ENCODE measurements at regions not wholly inside any gene's neighbourhood (a gene's known extent, or its start where the extent isn't known, plus 50 kb on each side); places are given as distances from the start of the nearest gene placed in this dataset.
"Not testable (repeated sequence)": the region's sequence is repeated elsewhere in the genome, so short reads cannot be mapped to it uniquely, and the experiment has no call there.

DNA sequence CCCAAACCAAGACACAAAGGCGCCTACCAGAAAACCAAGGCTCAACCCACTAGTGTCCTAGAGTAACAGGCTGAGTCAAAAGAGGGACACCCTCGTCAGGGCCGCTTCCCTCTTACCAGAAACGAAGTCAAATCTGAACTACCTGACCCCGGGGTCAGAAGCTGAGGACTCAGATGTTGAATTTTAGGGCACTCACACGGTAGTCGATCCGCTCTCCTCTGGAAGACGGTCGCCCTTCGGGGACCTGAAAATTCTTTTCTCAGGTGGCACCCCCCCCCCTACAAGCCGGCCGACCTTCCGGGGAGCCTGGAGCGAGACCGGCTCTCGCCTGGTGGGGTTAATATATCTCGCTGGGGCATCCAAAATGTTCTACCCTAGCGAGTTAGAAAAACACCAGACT lies 121.1 kb upstream of the KCNJ3 start:
- peak in 1 of 10 donors; percentile 67 for DNase-seq
- intact Hi-C loops (cut with DNase I), result no loop called here

- DNase-seq, result no peak
- intact Hi-C loops (cut with DNase I), result no loop called here
Measured at GRCh38 chr2:154580767-154581166, 117.7 kb upstream of the KCNJ3 start.

DNA sequence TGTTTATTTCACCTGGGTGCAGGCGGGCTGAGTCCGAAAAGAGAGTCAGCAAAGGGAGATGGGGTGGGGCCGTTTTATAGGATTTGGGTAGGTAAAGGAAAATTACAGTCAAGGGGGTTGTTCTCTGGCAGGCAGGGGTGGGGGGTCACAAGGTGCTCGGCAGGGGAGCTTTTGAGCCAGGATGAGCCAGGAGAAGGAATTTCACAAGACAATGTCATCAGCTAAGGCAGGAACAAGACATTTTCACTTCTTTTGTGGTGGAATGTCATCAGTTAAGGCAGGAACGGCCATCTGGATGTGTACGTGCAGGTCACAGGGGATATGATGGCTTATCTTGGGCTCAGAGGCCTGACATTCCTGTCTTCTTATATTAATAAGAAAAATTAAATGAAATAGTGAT lies 115.8 kb upstream of the KCNJ3 start:
- intact Hi-C loops (cut with DNase I); DNase-seq: not testable (repeated sequence)

GRCh38 chr2:154583274-154583673 lies 115.2 kb upstream of the KCNJ3 start:
- intact Hi-C loops (cut with DNase I), result not testable (repeated sequence)
- peak in 1 of 10 donors; percentile 36 for DNase-seq

GRCh38 chr2:154587739-154588138 lies 110.8 kb upstream of the KCNJ3 start:
- intact Hi-C loops (cut with DNase I), result no loop called here
- no peak for DNase-seq

DNA sequence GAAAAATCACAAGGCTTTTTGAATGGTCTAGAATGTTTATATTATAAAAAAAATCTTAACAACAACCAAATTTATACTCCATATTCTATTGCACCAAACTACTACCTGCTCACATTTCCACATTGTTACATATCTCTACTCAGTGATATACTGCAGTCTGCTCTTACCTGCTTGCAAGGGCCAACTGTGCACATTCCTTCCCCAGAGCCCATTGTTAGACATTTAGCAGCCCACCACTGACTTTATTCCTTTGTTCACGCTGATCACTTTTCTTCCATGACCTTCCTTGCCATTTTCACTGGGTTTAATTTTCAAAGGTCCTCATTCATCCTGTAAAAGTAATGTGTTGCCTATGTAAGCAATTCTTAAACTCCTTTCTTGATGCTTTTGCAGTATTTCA lies 109.7 kb upstream of the KCNJ3 start:
- DNase-seq, result no peak
- intact Hi-C loops (cut with DNase I), result no loop called here

DNA sequence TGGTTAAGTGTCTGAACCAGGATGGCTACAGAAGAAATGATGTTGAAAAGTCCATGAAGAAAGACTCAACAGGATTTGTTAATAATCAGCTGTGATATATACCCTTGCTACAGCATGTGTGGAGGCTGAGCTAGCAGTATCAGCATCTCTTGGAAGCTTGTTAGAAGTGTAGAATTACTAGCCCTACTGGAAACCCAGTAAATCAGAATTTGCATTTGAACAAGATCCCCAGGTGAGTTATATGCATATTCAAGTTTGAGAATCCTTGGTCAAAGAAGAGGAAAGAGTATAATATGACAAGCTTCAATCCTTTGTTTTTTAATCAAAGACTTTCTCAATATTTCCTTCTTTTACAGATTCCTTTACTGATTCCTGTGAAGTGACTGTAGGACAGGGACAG lies 109.0 kb upstream of the KCNJ3 start:
- DNase-seq, result no peak
- intact Hi-C loops (cut with DNase I), result no loop called here

DNA sequence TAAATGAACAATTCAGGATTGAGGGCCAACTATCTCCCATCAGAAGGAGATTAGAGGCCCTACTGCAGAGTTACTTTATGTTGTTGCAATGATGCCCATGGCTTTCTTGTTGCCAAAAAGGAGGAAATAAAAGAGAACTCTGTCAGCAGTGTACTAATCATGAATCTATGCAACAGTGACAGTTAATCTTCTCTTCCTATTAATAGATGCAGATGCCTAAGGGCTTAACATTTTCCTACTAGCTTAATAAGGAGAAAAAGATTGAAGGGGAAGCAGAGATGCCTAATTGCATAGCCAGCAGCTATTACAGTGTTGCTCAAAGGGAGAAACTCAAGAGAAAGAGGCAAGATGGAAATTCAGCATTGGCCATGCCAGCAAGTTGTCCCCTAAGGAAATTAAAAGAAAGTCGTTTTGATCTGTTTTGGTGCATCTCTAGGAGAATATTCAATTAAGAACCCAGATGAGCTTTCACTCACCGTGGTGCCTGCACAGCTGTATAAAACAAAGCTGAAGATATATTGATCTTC lies 107.1 kb upstream of the KCNJ3 start:
- intact Hi-C loops (cut with DNase I), result no loop called here
- no peak for DNase-seq

- intact Hi-C loops (cut with DNase I), result no loop called here
- DNase-seq, result no peak
Measured at GRCh38 chr2:154599189-154599588, 99.3 kb upstream of the KCNJ3 start.

DNA sequence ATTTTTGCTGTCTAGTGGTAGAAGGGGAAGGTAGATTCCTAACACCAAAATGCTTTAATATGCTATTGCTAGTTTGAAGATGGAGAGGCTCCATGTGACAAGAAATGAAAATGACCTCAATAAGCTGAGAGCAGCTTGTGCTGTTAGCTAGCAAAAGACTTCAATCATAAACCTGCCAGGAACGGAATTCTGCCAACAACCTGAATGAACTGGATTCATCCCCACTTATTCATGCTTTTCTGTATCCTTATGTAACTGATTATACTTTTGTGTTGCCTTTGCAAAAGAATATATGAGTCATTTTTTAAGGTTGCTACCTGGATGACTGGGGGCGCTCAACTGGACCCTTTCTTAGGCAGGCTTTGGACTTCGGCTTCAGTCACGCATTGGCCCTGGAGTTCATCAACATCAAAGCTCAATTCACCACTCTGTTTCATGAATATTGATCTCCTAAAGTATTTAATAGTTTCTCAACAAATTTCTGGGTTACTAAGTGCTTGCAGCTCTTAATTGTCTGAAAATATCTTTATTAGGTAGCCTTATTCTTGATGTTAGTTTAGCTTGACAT lies 97.5 kb upstream of the KCNJ3 start:
- intact Hi-C loops (cut with DNase I), result no loop called here
- no peak for DNase-seq

- no peak for DNase-seq
- intact Hi-C loops (cut with DNase I), result no loop called here
Measured at GRCh38 chr2:154603682-154604081, 94.8 kb upstream of the KCNJ3 start.

- no peak for DNase-seq
- intact Hi-C loops (cut with DNase I), result no loop called here
Measured at GRCh38 chr2:154608438-154608837, 90.1 kb upstream of the KCNJ3 start.

DNA sequence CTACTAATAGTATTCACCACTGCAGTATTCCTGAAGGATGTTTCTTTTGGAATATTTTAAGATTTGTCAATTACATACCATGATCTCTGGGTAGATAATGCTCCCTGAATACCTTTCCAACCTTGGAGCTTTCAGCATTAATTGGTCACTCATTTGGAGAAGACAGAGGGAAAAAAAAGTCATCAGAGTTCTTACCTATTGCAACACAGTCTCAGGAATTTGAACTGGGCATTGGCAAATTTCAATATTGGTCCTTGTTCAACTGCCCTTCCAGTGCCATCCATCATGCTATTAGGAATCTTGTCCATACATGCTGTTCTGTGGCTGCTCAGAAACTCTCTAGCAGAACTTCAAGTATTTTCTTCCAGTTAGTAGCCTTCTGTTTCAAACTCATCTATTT lies 83.6 kb upstream of the KCNJ3 start:
- DNase-seq, result no peak
- intact Hi-C loops (cut with DNase I), result no loop called here

GRCh38 chr2:154616659-154617058 lies 81.8 kb upstream of the KCNJ3 start:
- intact Hi-C loops (cut with DNase I), result no loop called here
- DNase-seq, result peak in 2 of 10 donors; percentile 63 to 67

- DNase-seq, result no peak
- intact Hi-C loops (cut with DNase I), result no loop called here
Measured at GRCh38 chr2:154620471-154620870, 78.0 kb upstream of the KCNJ3 start.

GRCh38 chr2:154623819-154624218 lies 74.7 kb upstream of the KCNJ3 start:
- peak in 7 of 10 donors; percentile 39 to 88 (median 55) for DNase-seq
- intact Hi-C loops (cut with DNase I), result loop anchor here (1.0 to 2.0 kb wide), 2 partner anchors 600 to 685 kb away; no protein-coding TSS in a partner anchor

- intact Hi-C loops (cut with DNase I), result no loop called here
- no peak for DNase-seq
Measured at GRCh38 chr2:154637456-154637855, 61.0 kb upstream of the KCNJ3 start.

DNA sequence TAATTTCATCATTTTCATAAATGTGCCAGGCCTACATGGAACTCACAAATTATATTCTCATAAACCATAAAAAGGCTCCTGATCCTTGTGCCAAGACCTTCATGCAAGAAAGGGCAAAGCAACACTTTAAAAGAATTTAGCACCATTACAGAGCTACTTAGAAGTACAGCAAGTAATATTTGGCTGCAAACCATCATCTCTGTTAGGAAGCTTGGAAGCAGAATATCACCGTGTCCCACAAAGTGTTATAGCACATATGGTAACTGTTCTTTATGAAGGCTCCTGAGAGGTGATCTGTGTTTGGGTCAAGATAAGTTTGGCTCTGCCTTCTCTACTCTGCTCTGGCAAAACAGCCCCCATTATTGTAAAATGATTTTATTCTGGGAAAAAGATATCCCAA lies 59.7 kb upstream of the KCNJ3 start:
- DNase-seq, result no peak
- intact Hi-C loops (cut with DNase I), result no loop called here

DNA sequence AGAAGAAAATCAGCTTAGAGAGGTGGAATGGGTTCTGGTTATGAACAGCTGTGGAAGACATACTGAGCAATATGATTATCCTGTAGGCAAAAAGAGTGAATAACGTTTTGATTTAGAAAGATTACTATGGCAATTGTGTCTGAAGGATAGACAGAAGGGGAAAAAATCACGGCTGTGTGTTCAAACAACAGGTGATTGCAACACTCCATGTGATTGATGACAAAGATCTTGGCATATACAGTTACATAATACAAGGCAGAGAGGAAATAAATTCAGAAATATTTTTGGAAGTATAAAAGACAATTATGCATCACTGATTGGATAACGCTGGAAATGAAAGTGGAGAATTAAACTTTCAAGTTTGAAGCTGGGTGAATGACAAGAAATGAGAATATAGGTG lies 58.5 kb upstream of the KCNJ3 start:
- intact Hi-C loops (cut with DNase I), result no loop called here
- no peak for DNase-seq

Data from posterior cingulate gyrus (tissue), 11 donors.